ENCODE measurements at regions not wholly inside any gene's neighbourhood (a gene's known extent, or its start where the extent isn't known, plus 50 kb on each side); places are given as distances from the start of the nearest gene placed in this dataset.

- no peak overlapping the region for H3K4me3 ChIP-seq (ENCODE audit: low read depth, low read length)
- TF ChIP-seq CTCF (conservative IDR thresholded peaks at IDR 0.05; ENCODE audit: low read depth, low read length), result no peak
Measured at GRCh38 chr7:136527554-136527953, 340.9 kb upstream of the CHRM2 start.

GRCh38 chr7:136526408-136527105 lies 341.9 kb upstream of the CHRM2 start:
- DNase-seq (ENCODE audit: low read depth), result no peak
- TF ChIP-seq CTCF (conservative IDR thresholded peaks at IDR 0.05; ENCODE audit: low read depth, low read length), result no peak
- no peak overlapping the region for H3K4me3 ChIP-seq (ENCODE audit: low read depth, low read length)

More at GRCh38 chr7:136527554-136527953, 340.9 kb upstream of the CHRM2 start:
- DNase-seq (ENCODE audit: low read depth), result no peak

- no peak overlapping the region for H3K4me3 ChIP-seq (ENCODE audit: low read depth, low read length)
- DNase-seq (ENCODE audit: low read depth), result peak; percentile 2
- no peak for TF ChIP-seq CTCF (conservative IDR thresholded peaks at IDR 0.05; ENCODE audit: low read depth, low read length)
Measured at GRCh38 chr7:136523571-136523970, 344.9 kb upstream of the CHRM2 start.

GRCh38 chr7:136517971-136518370 lies 350.5 kb upstream of the CHRM2 start:
- H3K4me3 ChIP-seq (ENCODE audit: low read depth, low read length), result no peak overlapping the region
- no peak for TF ChIP-seq CTCF (conservative IDR thresholded peaks at IDR 0.05; ENCODE audit: low read depth, low read length)

GRCh38 chr7:136514776-136515175 lies 353.7 kb upstream of the CHRM2 start:
- DNase-seq (ENCODE audit: low read depth), result no peak
- no peak for TF ChIP-seq CTCF (conservative IDR thresholded peaks at IDR 0.05; ENCODE audit: low read depth, low read length)
- H3K4me3 ChIP-seq (ENCODE audit: low read depth, low read length), result no peak overlapping the region

More at GRCh38 chr7:136517971-136518370, 350.5 kb upstream of the CHRM2 start:
- DNase-seq (ENCODE audit: low read depth), result no peak

- TF ChIP-seq CTCF (conservative IDR thresholded peaks at IDR 0.05; ENCODE audit: low read depth, low read length), result no peak
- no peak overlapping the region for H3K4me3 ChIP-seq (ENCODE audit: low read depth, low read length)
- no peak for DNase-seq (ENCODE audit: low read depth)
Measured at GRCh38 chr7:136513744-136514143, 354.7 kb upstream of the CHRM2 start.

- DNase-seq (ENCODE audit: low read depth), result no peak
- H3K4me3 ChIP-seq (ENCODE audit: low read depth, low read length), result no peak overlapping the region
- TF ChIP-seq CTCF (conservative IDR thresholded peaks at IDR 0.05; ENCODE audit: low read depth, low read length), result no peak
Measured at GRCh38 chr7:136509466-136509865, 359.0 kb upstream of the CHRM2 start.
